MM.1S (cell line): ENCODE measurements at regions not wholly inside any gene's neighbourhood (a gene's known extent, or its start where the extent isn't known, plus 50 kb on each side); places are given as distances from the start of the nearest gene placed in this dataset.

Experiments used
- EZH2 ChIP-seq: fragments of 300-600 bp; sonication (generic); optimal IDR thresholded peaks from 2 replicates; pipeline ENCODE3; 2017; ENCODE audit warnings: low read depth, mild to moderate bottlenecking, antibody characterized with exemption, low read length, mixed read lengths
- TF ChIP-seq, protein P1 (sequence below): fragments of 300-600 bp; sonication (generic); IDR thresholded peaks from 2 replicates; pipeline ENCODE4 v1.5.1; 2016; ENCODE audit warnings: antibody characterized with exemption, low read length, mixed read lengths

DNA sequence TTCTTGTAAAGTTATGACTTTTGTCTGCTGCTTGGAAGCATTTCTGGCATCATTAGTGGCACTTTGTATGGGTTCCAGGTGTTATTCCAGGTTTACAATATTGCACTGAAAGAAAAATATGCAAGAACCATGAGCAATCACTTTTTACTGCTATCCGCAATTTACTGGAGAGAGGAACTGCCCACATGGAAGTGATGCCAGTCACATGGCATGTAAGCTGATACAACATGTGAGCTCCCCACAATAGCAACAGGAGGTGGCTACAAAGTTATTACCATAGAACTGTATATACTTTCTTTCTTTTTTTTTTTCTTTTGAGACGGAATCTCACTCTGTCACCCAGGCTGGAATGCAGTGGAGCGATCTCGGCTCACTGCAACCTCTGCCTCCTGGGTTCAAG is 1012.1 kb downstream of the BCL11B start:
- TF ChIP-seq, protein P1, sequence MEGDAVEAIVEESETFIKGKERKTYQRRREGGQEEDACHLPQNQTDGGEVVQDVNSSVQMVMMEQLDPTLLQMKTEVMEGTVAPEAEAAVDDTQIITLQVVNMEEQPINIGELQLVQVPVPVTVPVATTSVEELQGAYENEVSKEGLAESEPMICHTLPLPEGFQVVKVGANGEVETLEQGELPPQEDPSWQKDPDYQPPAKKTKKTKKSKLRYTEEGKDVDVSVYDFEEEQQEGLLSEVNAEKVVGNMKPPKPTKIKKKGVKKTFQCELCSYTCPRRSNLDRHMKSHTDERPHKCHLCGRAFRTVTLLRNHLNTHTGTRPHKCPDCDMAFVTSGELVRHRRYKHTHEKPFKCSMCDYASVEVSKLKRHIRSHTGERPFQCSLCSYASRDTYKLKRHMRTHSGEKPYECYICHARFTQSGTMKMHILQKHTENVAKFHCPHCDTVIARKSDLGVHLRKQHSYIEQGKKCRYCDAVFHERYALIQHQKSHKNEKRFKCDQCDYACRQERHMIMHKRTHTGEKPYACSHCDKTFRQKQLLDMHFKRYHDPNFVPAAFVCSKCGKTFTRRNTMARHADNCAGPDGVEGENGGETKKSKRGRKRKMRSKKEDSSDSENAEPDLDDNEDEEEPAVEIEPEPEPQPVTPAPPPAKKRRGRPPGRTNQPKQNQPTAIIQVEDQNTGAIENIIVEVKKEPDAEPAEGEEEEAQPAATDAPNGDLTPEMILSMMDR = no peak
- TF ChIP-seq EZH2 = no peak
